Ishikawa (cell line): ENCODE measurements at regions not wholly inside any gene's neighbourhood (a gene's known extent, or its start where the extent isn't known, plus 50 kb on each side); places are given as distances from the start of the nearest gene placed in this dataset.

Experiments
- CREB1 ChIP-seq: IDR thresholded peaks from 2 replicates; pipeline ENCODE4 v1.6.1; 2012; ENCODE audit warnings: low read depth
- EGR1 ChIP-seq: IDR thresholded peaks from 2 replicates; pipeline ENCODE4 v1.6.1; 2012
- EP300 ChIP-seq: IDR thresholded peaks from 2 replicates; pipeline ENCODE4 v1.6.1; 2012; ENCODE audit warnings: borderline replicate concordance
- FOXM1 ChIP-seq: IDR thresholded peaks from 2 replicates; pipeline ENCODE4 v1.6.1; 2012; ENCODE audit warnings: low read depth, borderline replicate concordance
- NFIC ChIP-seq: IDR thresholded peaks from 2 replicates; pipeline ENCODE4 v1.6.1; 2012
- TAF1 ChIP-seq: IDR thresholded peaks from 2 replicates; pipeline ENCODE4 v1.6.1; 2012; ENCODE audit warnings: low read depth, mild to moderate bottlenecking
- TCF12 ChIP-seq: IDR thresholded peaks from 2 replicates; pipeline ENCODE4 v1.6.1; 2012; ENCODE audit warnings: low read depth
- YY1 ChIP-seq: IDR thresholded peaks from 2 replicates; pipeline ENCODE4 v1.6.1; 2012; ENCODE audit warnings: low read depth
- ZBTB7A ChIP-seq: IDR thresholded peaks from 2 replicates; pipeline ENCODE4 v1.6.1; 2012; ENCODE audit warnings: low read depth
- TF ChIP-seq, protein P1 (sequence below): IDR thresholded peaks from 2 replicates; pipeline ENCODE4 v1.6.1; 2012; ENCODE audit warnings: low read depth, mild to moderate bottlenecking
- TF ChIP-seq, protein P2 (sequence below): IDR thresholded peaks from 2 replicates; pipeline ENCODE4 v1.6.1; 2012
- TF ChIP-seq, protein P3 (sequence below): IDR thresholded peaks from 2 replicates; pipeline ENCODE4 v1.6.1; 2012

DNA sequence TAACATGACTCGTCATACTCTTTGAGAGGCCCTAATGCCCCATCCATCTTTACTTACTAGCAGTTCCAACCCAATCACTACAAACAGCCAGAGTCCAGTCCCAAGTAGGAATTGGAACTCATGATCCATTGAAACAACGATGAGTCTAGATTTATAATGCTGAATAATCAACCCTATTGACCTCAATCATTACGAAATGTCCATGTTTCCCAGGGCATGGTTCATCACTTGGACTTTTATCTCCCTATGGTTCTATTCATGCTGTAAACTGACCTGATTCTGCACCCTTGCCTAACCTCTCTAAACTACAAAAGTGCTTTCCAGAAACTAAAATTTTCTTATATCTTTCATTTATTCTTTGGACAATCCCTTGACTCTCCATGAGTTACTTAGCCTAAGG lies 840.0 kb upstream of the B3GALT2 start:
- TF ChIP-seq EP300 (no peak), ZBTB7A (no peak), CREB1 (no peak), TCF12 (no peak), EGR1 (no peak), TAF1 (no peak), FOXM1 (no peak), YY1 (no peak), NFIC (no peak)
- TF ChIP-seq, protein P1, sequence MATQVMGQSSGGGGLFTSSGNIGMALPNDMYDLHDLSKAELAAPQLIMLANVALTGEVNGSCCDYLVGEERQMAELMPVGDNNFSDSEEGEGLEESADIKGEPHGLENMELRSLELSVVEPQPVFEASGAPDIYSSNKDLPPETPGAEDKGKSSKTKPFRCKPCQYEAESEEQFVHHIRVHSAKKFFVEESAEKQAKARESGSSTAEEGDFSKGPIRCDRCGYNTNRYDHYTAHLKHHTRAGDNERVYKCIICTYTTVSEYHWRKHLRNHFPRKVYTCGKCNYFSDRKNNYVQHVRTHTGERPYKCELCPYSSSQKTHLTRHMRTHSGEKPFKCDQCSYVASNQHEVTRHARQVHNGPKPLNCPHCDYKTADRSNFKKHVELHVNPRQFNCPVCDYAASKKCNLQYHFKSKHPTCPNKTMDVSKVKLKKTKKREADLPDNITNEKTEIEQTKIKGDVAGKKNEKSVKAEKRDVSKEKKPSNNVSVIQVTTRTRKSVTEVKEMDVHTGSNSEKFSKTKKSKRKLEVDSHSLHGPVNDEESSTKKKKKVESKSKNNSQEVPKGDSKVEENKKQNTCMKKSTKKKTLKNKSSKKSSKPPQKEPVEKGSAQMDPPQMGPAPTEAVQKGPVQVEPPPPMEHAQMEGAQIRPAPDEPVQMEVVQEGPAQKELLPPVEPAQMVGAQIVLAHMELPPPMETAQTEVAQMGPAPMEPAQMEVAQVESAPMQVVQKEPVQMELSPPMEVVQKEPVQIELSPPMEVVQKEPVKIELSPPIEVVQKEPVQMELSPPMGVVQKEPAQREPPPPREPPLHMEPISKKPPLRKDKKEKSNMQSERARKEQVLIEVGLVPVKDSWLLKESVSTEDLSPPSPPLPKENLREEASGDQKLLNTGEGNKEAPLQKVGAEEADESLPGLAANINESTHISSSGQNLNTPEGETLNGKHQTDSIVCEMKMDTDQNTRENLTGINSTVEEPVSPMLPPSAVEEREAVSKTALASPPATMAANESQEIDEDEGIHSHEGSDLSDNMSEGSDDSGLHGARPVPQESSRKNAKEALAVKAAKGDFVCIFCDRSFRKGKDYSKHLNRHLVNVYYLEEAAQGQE = no peak
- TF ChIP-seq, protein P2, sequence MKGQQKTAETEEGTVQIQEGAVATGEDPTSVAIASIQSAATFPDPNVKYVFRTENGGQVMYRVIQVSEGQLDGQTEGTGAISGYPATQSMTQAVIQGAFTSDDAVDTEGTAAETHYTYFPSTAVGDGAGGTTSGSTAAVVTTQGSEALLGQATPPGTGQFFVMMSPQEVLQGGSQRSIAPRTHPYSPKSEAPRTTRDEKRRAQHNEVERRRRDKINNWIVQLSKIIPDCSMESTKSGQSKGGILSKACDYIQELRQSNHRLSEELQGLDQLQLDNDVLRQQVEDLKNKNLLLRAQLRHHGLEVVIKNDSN = no peak
- TF ChIP-seq, protein P3, sequence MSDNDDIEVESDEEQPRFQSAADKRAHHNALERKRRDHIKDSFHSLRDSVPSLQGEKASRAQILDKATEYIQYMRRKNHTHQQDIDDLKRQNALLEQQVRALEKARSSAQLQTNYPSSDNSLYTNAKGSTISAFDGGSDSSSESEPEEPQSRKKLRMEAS = no peak
